ENCODE measurements at regions not wholly inside any gene's neighbourhood (a gene's known extent, or its start where the extent isn't known, plus 50 kb on each side); places are given as distances from the start of the nearest gene placed in this dataset.

GRCh38 chr12:59067083-59067482 is 146.8 kb upstream of the LRIG3 start:
- Histone ChIP-seq H3K9ac (ENCODE audit: extremely low read depth, insufficient read length, low read length) (no peak overlapping the region), H3K56ac (ENCODE audit: insufficient read length, low read depth, low read length) (no peak overlapping the region), H2BK15ac (ENCODE audit: low read depth, low read length) (no peak overlapping the region), H3K79me1 (ENCODE audit: insufficient read depth, low read depth, low read length, poor library complexity, severe bottlenecking) (no peaks in the 10 kb centered on the region), H2BK12ac (ENCODE audit: insufficient read length, low read depth, low read length) (no peak overlapping the region), H4K91ac (ENCODE audit: insufficient read length, low read depth, low read length) (no peak overlapping the region), H3K18ac (ENCODE audit: insufficient read length, low read depth, low read length) (no peak overlapping the region), H4K20me1 (ENCODE audit: control insufficient read depth, insufficient read depth, insufficient read length) (no peaks in the 10 kb centered on the region), H4K8ac (replicated peaks; ENCODE audit: insufficient read length, low read depth, low read length) (no peak overlapping the region), H2BK20ac (ENCODE audit: low read depth, low read length, poor library complexity, severe bottlenecking) (no peak overlapping the region), H3K23ac (ENCODE audit: insufficient read length, low read depth, low read length) (no peak overlapping the region), H3K27me3 (ENCODE audit: insufficient read depth, low read length) (no peaks in the 10 kb centered on the region), H3K14ac (ENCODE audit: insufficient read depth, low read length) (no peak overlapping the region), H3K9me3 (ENCODE audit: control insufficient read depth, low read depth, low read length) (no peaks in the 10 kb centered on the region), H2AFZ (ENCODE audit: low read length) (no peak overlapping the region), H3T11ph (ENCODE audit: low read length) (no peak overlapping the region), H3K79me2 (ENCODE audit: insufficient read depth, low read length) (no peaks in the 10 kb centered on the region), H2AK5ac (ENCODE audit: insufficient read length, low read length) (no peak overlapping the region), H2BK5ac (ENCODE audit: insufficient read length, low read length) (no peak overlapping the region), H2BK120ac (ENCODE audit: low read depth, low read length, poor library complexity, severe bottlenecking) (no peak overlapping the region), H4K5ac (ENCODE audit: insufficient read length, low read depth, low read length) (no peak overlapping the region), H3K27ac (ENCODE audit: insufficient read length, low read depth, low read length) (no peak overlapping the region), H3K4ac (ENCODE audit: low read depth, low read length) (no peak overlapping the region), H3K4me1 (ENCODE audit: insufficient read depth, low read length) (no peaks in the 10 kb centered on the region), H3K23me2 (ENCODE audit: insufficient read length, low read depth, low read length, poor library complexity, severe bottlenecking) (no peaks in the 10 kb centered on the region), H3K4me2 (ENCODE audit: insufficient read depth, insufficient read length, low read length) (no peak overlapping the region)
- Mint-ChIP-seq H3K36me3 (ENCODE audit: insufficient read depth in 1 of 3, low read depth in 3 of 3) (no peaks in the 10 kb centered on the region), H3K27ac (no peak overlapping the region), H3K4me1 (no peaks in the 10 kb centered on the region), H3K9me3 (no peaks in the 10 kb centered on the region), H3K4me3 (no peak overlapping the region), H3K27me3 (ENCODE audit: low read depth) (no peaks in the 10 kb centered on the region; the same call in 1 of the 2 replicates)
- DNase-seq = no peak
- no peak for TF ChIP-seq CTCF (conservative IDR thresholded peaks at IDR 0.05)
- no CpG with 5 or more reads among the region's 2 CpGs for WGBS (ENCODE audit: extremely low coverage, insufficient read length, low lambda C conversion rate)
